SW 1271 (cell line): ENCODE measurements at regions not wholly inside any gene's neighbourhood (a gene's known extent, or its start where the extent isn't known, plus 50 kb on each side); places are given as distances from the start of the nearest gene placed in this dataset.
"Not testable (repeated sequence)": the region's sequence is repeated elsewhere in the genome, so short reads cannot be mapped to it uniquely, and the experiment has no call there.

ENCODE experiments used
- DNase-seq, 2 experiments: peaks; one replicate each; lab custom pipeline; 2025; lab: John Stamatoyannopoulos, UW

- DNase-seq = no peak
Measured at GRCh38 chr14:87241018-87241768, 751.8 kb downstream of the GALC start.

DNA sequence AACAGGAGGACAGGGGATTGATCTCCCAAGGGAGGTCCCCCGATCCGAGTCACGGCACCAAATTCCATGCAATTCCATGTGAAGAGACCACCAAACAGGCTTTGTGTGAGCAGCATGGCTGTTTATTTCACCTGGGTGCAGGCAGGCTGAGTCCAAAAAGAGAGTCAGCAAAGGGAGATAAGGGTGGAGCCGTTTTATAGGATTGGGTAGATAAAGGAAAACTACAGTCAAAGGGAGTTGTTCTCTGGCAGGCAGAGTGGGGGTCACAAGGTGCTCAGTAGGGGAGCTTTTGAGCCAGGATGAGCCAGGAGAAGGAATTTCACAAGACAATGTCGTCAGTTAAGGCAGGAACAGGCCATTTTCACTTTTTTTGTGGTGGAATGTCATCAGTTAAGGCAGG lies 752.7 kb downstream of the GALC start:
- not testable (repeated sequence) for DNase-seq

DNA sequence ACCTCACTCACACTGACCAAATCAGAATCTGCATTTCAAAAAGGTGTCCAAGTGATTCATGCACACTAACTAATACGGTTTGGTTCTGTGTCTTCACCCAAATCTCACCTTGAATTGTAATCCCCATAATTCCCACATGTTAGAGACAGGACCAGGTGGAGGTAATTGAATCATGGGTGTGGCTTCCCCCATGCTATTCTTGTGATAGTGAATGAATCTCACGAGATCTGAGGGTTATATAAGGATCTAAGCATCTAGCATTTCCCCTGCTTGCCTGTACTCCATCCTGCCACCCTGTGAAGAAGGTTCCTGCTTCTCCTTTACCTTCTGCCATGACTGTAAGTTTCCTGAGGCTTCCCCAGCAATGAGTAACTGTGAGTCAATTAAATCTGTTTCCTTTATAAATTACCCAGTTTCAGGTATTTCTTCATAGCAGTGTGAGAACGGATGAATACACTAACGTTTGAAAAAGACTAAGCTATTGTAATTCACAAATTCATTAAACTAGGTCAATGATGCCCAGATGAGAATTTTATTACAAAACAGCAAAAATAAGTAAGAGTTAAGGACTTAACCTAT lies 759.1 kb downstream of the GALC start:
- DNase-seq = no peak

DNA sequence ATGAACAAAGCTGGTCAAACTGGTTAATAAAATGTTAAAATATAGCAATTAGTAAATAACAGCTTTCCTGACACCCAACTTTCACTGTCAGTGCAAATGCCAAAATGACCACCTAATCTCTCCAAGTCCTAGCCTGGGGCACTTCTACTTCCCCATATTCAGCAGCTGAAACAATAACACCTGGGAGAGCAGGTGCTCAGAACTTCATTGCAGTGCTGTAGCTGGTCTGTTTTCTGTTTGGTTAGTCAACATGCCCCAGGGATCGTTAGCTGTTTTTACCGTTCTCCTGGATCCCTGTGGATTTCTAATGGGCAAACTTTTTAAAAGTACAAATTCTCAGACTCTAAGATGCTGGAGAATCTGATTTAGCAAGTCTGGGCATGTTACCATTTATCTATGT lies 759.7 kb downstream of the GALC start:
- no peak for DNase-seq

GRCh38 chr14:87231336-87232026 lies 761.5 kb downstream of the GALC start:
- no peak for DNase-seq

DNA sequence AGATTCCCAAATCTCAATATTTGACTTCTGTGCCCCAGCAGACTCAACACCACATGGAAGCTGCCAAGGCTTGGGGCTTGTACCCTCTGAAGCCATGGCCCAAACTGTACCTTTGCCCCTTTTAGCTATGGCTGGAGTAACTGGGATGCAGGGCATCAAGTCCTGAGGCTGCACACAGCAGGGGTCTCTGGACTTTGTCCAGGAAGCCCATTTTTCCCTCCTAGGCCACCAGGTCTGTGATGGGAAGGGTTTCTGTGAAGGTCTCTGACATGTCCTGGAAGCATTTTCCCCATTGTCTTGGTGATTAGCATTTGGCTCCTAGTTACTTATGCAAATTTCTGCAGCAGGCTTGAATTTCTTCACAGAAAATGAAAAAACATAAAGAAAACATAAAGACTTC lies 762.3 kb downstream of the GALC start:
- DNase-seq = no peak

DNA sequence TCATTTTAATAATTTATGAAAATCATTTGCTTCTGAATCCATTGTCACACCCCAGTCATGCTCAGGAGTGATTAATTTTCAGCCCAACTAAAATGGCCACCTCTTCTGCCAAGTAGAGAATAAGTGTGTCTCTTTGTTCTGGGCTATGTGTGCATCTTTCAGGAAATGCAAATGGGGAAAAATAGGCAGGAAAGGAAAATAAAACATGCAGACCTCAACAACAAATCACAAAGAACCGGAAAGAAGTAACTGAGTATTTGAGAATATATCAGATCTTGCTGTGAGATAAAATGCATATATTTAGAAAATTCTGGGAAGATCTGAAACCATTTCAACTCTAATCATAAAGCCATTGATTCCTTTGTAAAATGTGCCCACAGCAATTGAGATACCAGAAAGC lies 763.9 kb downstream of the GALC start:
- DNase-seq = no peak

GRCh38 chr14:87217023-87217422 lies 776.0 kb downstream of the GALC start:
- no peak for DNase-seq

GRCh38 chr14:87214558-87214957 lies 778.4 kb downstream of the GALC start:
- DNase-seq = no peak

GRCh38 chr14:87207756-87208155 lies 785.2 kb downstream of the GALC start:
- DNase-seq = no peak

DNA sequence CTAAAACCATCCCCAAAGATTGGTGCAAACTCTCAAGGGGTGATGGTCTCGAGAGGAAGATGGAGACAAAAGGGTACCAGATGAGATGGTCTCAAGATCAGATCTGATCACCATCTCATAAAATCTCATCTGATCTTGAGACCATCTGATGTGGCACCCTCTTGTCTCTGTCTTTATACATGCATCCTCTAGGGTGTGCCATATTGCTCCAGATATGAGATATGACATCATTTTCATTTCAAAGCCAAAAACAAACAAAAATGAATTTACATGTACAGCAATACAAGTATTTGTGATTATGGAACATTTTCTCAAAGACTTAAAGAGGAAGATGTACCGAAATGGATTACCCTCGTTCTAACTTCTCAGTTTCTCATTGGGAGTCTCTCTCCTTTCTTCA lies 787.2 kb downstream of the GALC start:
- no peak for DNase-seq

- DNase-seq = no peak
Measured at GRCh38 chr14:87203346-87203745, 789.6 kb downstream of the GALC start.

DNA sequence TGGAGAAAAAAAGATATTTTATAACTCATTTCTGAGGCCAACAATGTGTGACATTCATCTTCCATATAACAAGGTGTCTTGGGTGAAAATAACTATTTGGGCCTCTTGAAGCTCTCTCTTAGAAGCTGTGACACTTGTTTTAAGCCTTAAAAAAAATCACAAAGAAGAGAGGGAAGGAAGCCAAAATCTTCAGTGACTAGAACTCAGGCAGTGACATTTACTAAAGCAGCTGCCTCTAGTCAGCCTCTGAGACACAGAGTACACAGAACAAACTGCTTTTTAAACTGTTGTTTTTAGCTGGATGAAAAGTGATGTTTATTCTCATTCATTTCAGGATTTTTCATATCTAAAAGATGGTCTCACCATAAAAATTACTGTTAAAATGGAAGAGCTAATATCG lies 793.6 kb downstream of the GALC start:
- no peak for DNase-seq

DNA sequence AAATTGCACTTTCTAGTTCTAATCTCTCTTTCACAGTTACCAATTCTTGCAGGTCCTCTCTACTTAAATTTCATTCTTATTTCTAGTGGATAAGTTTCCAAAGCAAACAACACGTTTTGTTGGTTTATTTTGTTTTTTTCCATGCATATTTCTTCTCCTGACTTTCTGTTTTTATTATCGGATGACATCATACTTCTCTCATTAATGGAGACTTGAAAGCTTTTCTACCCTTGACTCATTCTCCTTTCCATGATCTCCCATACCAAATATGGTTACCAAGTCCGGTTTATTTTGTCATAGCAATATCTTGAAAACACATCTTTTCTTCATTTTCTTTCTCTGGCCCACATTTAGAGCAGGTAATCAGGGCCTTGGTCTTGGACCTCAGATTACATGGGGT lies 796.5 kb downstream of the GALC start:
- no peak for DNase-seq

GRCh38 chr14:87187786-87188185 lies 805.2 kb downstream of the GALC start:
- no peak for DNase-seq

GRCh38 chr14:87186737-87187136 lies 806.2 kb downstream of the GALC start:
- DNase-seq = no peak

DNA sequence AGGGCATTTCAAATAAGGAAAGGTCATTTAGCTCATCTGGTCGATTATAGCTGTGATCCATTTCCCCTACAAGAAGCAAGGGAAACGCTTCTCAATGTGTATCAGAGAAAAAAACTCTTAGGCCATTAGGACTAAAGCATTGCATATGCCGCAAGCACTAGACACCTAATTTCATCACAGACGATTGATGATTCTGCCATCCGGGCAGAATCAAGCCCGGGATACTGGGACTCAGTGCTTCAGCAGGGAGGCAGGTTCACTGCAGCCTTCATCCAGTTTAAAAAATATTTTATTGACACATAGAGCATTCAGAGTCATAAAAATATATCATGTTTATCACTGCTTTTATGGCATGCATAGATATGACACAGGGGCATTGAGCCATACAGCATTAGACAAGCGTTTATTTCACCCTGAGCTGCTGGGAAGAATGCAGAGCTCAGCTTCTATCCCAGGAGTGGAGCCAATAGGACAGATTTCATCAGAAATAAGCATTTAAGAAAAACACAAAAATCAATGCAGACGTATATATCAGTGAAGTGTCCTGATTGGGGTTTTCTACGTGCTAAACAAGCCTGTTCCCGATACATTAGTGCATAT lies 806.9 kb downstream of the GALC start:
- DNase-seq = no peak

DNA sequence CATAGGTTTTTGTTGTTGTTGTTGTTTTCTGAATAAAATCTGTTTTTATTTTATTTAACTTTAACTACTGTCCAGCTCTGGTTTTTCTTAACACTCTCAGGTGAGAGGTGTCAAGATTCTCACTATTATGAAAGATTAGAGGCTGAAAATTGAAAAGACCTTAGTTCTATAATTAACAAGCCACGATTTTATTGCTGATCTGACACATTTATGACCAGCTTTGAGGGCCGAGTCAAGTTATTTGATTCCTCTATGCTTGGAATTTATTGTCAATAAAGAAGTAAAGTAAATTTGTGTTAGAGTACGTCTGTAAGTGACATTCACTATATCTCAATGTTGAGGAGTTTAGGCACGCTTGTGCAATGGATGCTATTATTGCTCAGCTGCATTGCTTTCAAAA lies 808.8 kb downstream of the GALC start:
- DNase-seq = no peak

- DNase-seq = no peak
Measured at GRCh38 chr14:87181288-87181687, 811.7 kb downstream of the GALC start.

GRCh38 chr14:87179936-87180335 lies 813.0 kb downstream of the GALC start:
- DNase-seq = no peak

DNA sequence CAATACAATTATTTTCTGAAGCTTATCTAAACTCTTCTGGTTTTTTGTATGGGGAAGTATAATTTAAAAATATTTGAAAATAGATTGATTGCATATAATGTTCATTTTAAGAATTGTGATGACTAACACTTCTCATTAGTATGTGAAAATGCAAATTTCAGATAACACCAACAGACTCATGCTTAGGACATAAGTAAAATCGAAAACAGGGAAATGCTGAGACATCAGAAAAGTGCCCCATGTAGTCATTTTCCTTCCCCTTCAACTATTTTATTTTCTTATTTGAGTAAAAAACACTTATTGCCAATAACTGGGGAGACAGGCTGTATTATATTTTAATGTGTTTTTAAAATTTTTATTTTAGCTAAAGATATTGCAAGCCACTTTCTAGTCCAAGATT lies 814.7 kb downstream of the GALC start:
- no peak for DNase-seq

GRCh38 chr14:87175175-87175574 lies 817.8 kb downstream of the GALC start:
- no peak for DNase-seq

- no peak for DNase-seq
Measured at GRCh38 chr14:87171141-87171540, 821.8 kb downstream of the GALC start.
